ENCODE measurements at regions not wholly inside any gene's neighbourhood (a gene's known extent, or its start where the extent isn't known, plus 50 kb on each side); places are given as distances from the start of the nearest gene placed in this dataset.
A peak's percentile ranks its signal among the peaks of the same experiment; 100 is the strongest.

- WGBS (ENCODE audit: insufficient coverage): 68% methylated on average over 11 of the region's 13 CpGs
- Histone ChIP-seq H3K9me3 (replicated peaks in 1 of 2; ENCODE audit: control insufficient read depth in 1 of 2, insufficient read depth in 1 of 2, low read length in 2 of 2) (no peaks in the 10 kb centered on the region), H4K20me1 (ENCODE audit: insufficient read depth, low read length) (no peaks in the 10 kb centered on the region), H3K4me2 (replicated peaks; ENCODE audit: extremely low read depth, low read length, poor library complexity, severe bottlenecking) (no peak overlapping the region), H3K4me3 (replicated peaks in 1 of 3; ENCODE audit: low read depth in 2 of 3, low read length in 3 of 3) (no peak overlapping the region), H3K36me3 (replicated peaks in 1 of 2; ENCODE audit: control insufficient read depth in 1 of 2, insufficient read depth in 2 of 2, low read length in 2 of 2) (no peaks in the 10 kb centered on the region), H3K9ac (ENCODE audit: insufficient read depth, low read length, poor library complexity, severe bottlenecking) (no peak overlapping the region), H3K79me2 (ENCODE audit: insufficient read depth, low read length) (no peaks in the 10 kb centered on the region), H3K27me3 (ENCODE audit: control insufficient read depth in 2 of 2, insufficient read depth in 2 of 2, low read length in 2 of 2) (no peaks in the 10 kb centered on the region), H3K4me1 (ENCODE audit: control insufficient read depth in 1 of 2, insufficient read depth in 2 of 2, low read length in 2 of 2) (no peaks in the 10 kb centered on the region), H3K27ac (ENCODE audit: low read depth in 1 of 2, low read length in 2 of 2) (no peak overlapping the region), H2AFZ (ENCODE audit: insufficient read depth, low read depth, low read length, poor library complexity, severe bottlenecking) (no peak overlapping the region)
- no peak for TF ChIP-seq CTCF (IDR thresholded peaks at IDR 0.05)
- Mint-ChIP-seq H3K4me1 (no peaks in the 10 kb centered on the region), H3K36me3 (no peaks in the 10 kb centered on the region), H3K27ac (no peak overlapping the region), H3K4me3 (no peak overlapping the region), H3K27me3 (ENCODE audit: low read depth in 3 of 3) (peaks cover 0 to 5% (median 5%) of the 10 kb centered on the region in 3 donors), H3K9me3 (peaks cover 0 to 2% (median 0%) of the 10 kb centered on the region in 7 donors)
- intact Hi-C loops (cut with micrococcal nuclease): no loop called here
- DNase-seq: no peak
These were observed 180.9 kb downstream of the TTLL2 start for GRCh38 chr6:167505782-167506181.

GRCh38 chr6:167506443-167507301 is 181.8 kb downstream of the TTLL2 start:
- Histone ChIP-seq H3K4me2 (replicated peaks; ENCODE audit: extremely low read depth, low read length, poor library complexity, severe bottlenecking) (no peak overlapping the region), H3K36me3 (replicated peaks in 1 of 2; ENCODE audit: control insufficient read depth in 1 of 2, insufficient read depth in 2 of 2, low read length in 2 of 2) (no peaks in the 10 kb centered on the region), H4K20me1 (ENCODE audit: insufficient read depth, low read length) (no peaks in the 10 kb centered on the region), H3K27ac (ENCODE audit: low read depth in 1 of 2, low read length in 2 of 2) (no peak overlapping the region), H3K79me2 (ENCODE audit: insufficient read depth, low read length) (no peaks in the 10 kb centered on the region), H3K4me1 (ENCODE audit: control insufficient read depth in 1 of 2, insufficient read depth in 2 of 2, low read length in 2 of 2) (no peaks in the 10 kb centered on the region), H3K27me3 (ENCODE audit: control insufficient read depth in 2 of 2, insufficient read depth in 2 of 2, low read length in 2 of 2) (no peaks in the 10 kb centered on the region), H3K9ac (ENCODE audit: insufficient read depth, low read length, poor library complexity, severe bottlenecking) (no peak overlapping the region), H3K9me3 (replicated peaks in 1 of 2; ENCODE audit: control insufficient read depth in 1 of 2, insufficient read depth in 1 of 2, low read length in 2 of 2) (no peaks in the 10 kb centered on the region), H2AFZ (ENCODE audit: insufficient read depth, low read depth, low read length, poor library complexity, severe bottlenecking) (no peak overlapping the region), H3K4me3 (replicated peaks in 1 of 3; ENCODE audit: low read depth in 2 of 3, low read length in 3 of 3) (no peak overlapping the region)
- H3K27ac Mint-ChIP-seq: peak overlapping the region in 1 of 7 donors; percentile 16
- no peak for DNase-seq
- WGBS (ENCODE audit: insufficient coverage): 84% methylated on average over 19 of the region's 25 CpGs
- H3K27me3 Mint-ChIP-seq (ENCODE audit: low read depth in 3 of 3): peaks cover 2 to 5% (median 5%) of the 10 kb centered on the region in 3 donors
- H3K36me3 Mint-ChIP-seq: no peaks in the 10 kb centered on the region
- intact Hi-C loops (cut with micrococcal nuclease): no loop called here
- TF ChIP-seq CTCF (IDR thresholded peaks at IDR 0.05): no peak
- peaks cover 0 to 2% (median 0%) of the 10 kb centered on the region in 7 donors for H3K9me3 Mint-ChIP-seq
- H3K4me3 Mint-ChIP-seq: no peak overlapping the region
- H3K4me1 Mint-ChIP-seq: no peaks in the 10 kb centered on the region

Data from CD14-positive monocyte (primary cell).